GM18868 (cell line): ENCODE measurements at regions not wholly inside any gene's neighbourhood (a gene's known extent, or its start where the extent isn't known, plus 50 kb on each side); places are given as distances from the start of the nearest gene placed in this dataset.
A peak's percentile ranks its signal among the peaks of the same experiment; 100 is the strongest.

Experiments used
- ATAC-seq: cut with Tn5 transposase; IDR thresholded peaks from one replicate; pipeline ENCODE4 v1.9.1; 2021; ENCODE audit warnings: mild to moderate bottlenecking, moderate library complexity; ENCODE audit not compliant: unreplicated experiment

- no peak for ATAC-seq
Measured at GRCh38 chr13:85900521-85900920, 101.3 kb upstream of the SLITRK6 start.

GRCh38 chr13:85896516-85897450, 97.6 kb upstream of the SLITRK6 start:
- peak; percentile 67 for ATAC-seq

- no peak for ATAC-seq
Measured at GRCh38 chr13:85887406-85887805, 88.2 kb upstream of the SLITRK6 start.

- ATAC-seq = no peak
Measured at GRCh38 chr13:85879014-85879413, 79.8 kb upstream of the SLITRK6 start.

GRCh38 chr13:85864963-85865530, 65.8 kb upstream of the SLITRK6 start:
- peak; percentile 71 for ATAC-seq

- no peak for ATAC-seq
Measured at GRCh38 chr13:85853901-85854663, 54.9 kb upstream of the SLITRK6 start.

- ATAC-seq = no peak
Measured at GRCh38 chr13:85853161-85853894, 54.1 kb upstream of the SLITRK6 start.
